ENCODE measurements at regions not wholly inside any gene's neighbourhood (a gene's known extent, or its start where the extent isn't known, plus 50 kb on each side); places are given as distances from the start of the nearest gene placed in this dataset.

DNA sequence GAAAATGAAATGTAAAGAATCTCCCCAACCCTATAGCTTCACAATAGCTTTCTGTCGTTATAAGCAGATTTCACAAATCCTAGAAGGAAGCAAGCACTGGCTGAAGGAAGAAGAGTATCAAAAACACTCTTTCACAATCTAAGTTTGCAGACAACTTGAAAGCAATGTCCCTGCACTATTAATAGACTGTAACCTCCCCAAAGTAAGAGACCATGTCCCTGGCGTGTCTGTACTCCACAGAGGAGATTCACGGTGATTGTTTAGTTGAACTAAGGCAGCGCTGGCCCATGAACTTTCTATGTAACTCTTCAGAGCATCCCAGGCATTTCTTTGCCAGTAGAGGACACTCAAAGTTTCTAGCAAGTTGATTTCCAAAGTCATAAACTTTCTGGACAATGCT is 128.0 kb upstream of the HNRNPA3 start:
- no peaks in the 10 kb centered on the region for H3K36me3 ChIP-seq (ENCODE audit: low read depth, missing control alignments)
- H3K4me3 ChIP-seq: no peak overlapping the region
- no peak for DNase-seq
- no peaks in the 10 kb centered on the region for H3K9me3 ChIP-seq
- intact Hi-C loops (cut with DNase I; ENCODE audit: low total_unique reads): no loop called here
- no peak overlapping the region for H3K27ac ChIP-seq
- H3K27me3 ChIP-seq: no peaks in the 10 kb centered on the region
- 57 to 59% methylated on average over 4 of the region's 4 CpGs for WGBS, 2 donors
- no peaks in the 10 kb centered on the region for H3K4me1 ChIP-seq
- no peak for TF ChIP-seq POLR2A (IDR thresholded peaks at IDR 0.05)
- TF ChIP-seq, protein P1, sequence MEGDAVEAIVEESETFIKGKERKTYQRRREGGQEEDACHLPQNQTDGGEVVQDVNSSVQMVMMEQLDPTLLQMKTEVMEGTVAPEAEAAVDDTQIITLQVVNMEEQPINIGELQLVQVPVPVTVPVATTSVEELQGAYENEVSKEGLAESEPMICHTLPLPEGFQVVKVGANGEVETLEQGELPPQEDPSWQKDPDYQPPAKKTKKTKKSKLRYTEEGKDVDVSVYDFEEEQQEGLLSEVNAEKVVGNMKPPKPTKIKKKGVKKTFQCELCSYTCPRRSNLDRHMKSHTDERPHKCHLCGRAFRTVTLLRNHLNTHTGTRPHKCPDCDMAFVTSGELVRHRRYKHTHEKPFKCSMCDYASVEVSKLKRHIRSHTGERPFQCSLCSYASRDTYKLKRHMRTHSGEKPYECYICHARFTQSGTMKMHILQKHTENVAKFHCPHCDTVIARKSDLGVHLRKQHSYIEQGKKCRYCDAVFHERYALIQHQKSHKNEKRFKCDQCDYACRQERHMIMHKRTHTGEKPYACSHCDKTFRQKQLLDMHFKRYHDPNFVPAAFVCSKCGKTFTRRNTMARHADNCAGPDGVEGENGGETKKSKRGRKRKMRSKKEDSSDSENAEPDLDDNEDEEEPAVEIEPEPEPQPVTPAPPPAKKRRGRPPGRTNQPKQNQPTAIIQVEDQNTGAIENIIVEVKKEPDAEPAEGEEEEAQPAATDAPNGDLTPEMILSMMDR (IDR thresholded peaks at IDR 0.05): no peak

DNA sequence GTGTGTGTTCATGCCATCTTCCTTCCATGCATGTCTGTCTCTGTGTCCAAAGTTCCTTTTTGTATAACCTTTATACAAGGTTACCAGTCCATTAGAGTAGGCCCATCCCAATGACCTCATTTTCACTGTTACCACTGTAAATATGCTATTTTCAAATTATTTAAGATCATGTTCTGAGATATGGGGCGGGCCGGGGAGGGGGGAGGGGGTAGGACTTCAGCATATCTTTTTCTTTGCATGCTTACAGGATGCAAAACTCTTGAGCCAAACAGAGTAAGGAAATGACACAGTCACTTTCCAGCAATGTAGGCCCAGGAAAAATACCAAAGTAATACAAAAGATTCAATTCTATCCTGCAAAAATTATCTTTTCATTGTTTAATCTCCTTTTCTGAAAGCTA is 124.1 kb upstream of the HNRNPA3 start:
- no peaks in the 10 kb centered on the region for H3K9me3 ChIP-seq
- 75 to 90% methylated on average over 2 of the region's 2 CpGs for WGBS, 2 donors
- no peaks in the 10 kb centered on the region for H3K4me1 ChIP-seq
- intact Hi-C loops (cut with DNase I; ENCODE audit: low total_unique reads): no loop called here
- H3K27me3 ChIP-seq: no peaks in the 10 kb centered on the region
- TF ChIP-seq, protein P1 (IDR thresholded peaks at IDR 0.05): no peak
- no peak for TF ChIP-seq POLR2A (IDR thresholded peaks at IDR 0.05)
- DNase-seq: no peak
- H3K36me3 ChIP-seq (ENCODE audit: low read depth, missing control alignments): no peaks in the 10 kb centered on the region
- H3K27ac ChIP-seq: no peak overlapping the region
- no peak overlapping the region for H3K4me3 ChIP-seq

DNA sequence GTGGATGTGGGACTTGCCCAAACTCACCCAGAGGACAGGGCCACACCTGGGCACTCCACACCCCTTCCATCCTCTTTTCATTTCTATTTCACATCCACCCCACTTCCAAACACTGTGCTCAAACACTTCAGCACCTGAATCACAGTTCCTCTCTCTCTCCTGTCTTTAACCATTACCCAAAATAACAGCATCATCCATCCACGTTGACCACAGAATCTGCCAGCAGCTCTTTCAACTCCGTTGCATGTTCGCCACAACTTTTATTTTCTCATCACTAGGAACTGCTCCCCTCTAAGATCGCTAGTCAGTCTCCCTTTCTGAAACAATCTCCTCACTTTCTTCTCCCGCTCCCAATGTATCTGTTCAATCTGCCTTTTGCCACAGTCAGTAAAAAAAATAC is 121.6 kb upstream of the HNRNPA3 start:
- no peaks in the 10 kb centered on the region for H3K4me1 ChIP-seq
- TF ChIP-seq, protein P1 (IDR thresholded peaks at IDR 0.05): no peak
- no peak for TF ChIP-seq POLR2A (IDR thresholded peaks at IDR 0.05)
- no peak for DNase-seq
- no peak overlapping the region for H3K4me3 ChIP-seq
- intact Hi-C loops (cut with DNase I; ENCODE audit: low total_unique reads): no loop called here
- WGBS, 2 donors: 85 to 93% methylated on average over 5 of the region's 5 CpGs
- H3K27ac ChIP-seq: no peak overlapping the region
- no peaks in the 10 kb centered on the region for H3K9me3 ChIP-seq
- no peaks in the 10 kb centered on the region for H3K36me3 ChIP-seq (ENCODE audit: low read depth, missing control alignments)
- no peaks in the 10 kb centered on the region for H3K27me3 ChIP-seq

DNA sequence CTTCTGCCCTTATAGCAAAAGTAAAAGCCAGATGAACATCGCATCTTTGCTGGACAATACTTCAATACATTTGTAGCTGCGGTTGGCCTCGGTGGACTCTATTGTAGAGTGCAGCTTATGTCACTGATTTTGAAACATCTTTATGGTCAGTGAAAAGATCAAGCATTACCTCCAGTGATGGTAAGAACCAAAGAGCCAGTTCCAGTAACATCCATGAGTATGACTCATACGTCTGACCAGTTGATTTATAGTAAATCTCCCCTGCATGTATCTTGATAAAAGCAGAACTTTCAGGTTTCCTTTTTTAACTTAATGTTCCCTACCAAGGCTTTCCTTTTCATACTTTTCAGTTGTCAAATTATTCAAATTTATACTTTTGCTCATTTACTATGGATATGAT is 119.2 kb upstream of the HNRNPA3 start:
- H3K27me3 ChIP-seq: no peaks in the 10 kb centered on the region
- intact Hi-C loops (cut with DNase I; ENCODE audit: low total_unique reads): no loop called here
- H3K4me3 ChIP-seq: no peak overlapping the region
- H3K4me1 ChIP-seq: no peaks in the 10 kb centered on the region
- H3K36me3 ChIP-seq (ENCODE audit: low read depth, missing control alignments): no peaks in the 10 kb centered on the region
- 96% methylated on average over 4 of the region's 4 CpGs for WGBS, 2 donors
- TF ChIP-seq, protein P1 (IDR thresholded peaks at IDR 0.05): no peak
- TF ChIP-seq POLR2A (IDR thresholded peaks at IDR 0.05): no peak
- no peak overlapping the region for H3K27ac ChIP-seq
- H3K9me3 ChIP-seq: no peaks in the 10 kb centered on the region
- no peak for DNase-seq

DNA sequence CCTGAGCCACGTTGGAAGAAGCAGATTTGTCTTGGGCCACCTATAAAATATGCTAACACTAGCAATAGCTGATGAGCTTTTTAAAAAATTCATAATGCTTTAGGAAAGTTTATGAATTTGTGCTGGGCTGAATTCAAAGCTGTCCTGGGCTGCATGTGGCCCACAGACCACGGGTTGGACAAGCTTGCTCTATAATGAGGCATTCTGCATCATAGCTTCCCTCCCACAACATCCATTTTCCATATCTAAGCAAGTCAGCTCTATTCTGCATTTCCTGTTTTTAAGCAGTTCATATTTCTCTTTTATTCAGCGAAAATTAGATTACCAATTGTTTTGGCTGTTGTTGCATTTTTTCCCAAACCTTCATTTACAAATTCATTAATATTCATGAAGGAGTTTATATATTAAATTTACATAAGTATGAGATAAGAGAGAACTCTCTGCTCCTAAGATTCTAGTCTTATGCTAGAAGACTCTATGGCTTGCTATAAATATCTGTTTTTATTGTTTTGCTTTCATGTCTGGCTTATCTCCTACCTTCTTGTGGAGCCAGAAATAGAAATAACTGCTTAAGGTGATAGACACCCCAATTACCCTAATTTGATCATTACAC is 114.5 kb upstream of the HNRNPA3 start:
- Histone ChIP-seq H3K4me1 (no peaks in the 10 kb centered on the region), H3K4me3 (no peak overlapping the region), H3K27me3 (no peaks in the 10 kb centered on the region), H3K27ac (no peak overlapping the region), H3K9me3 (no peaks in the 10 kb centered on the region), H3K36me3 (ENCODE audit: low read depth, missing control alignments) (no peaks in the 10 kb centered on the region)
- intact Hi-C loops (cut with DNase I; ENCODE audit: low total_unique reads): no loop called here
- no peak for DNase-seq
- WGBS, 2 donors: 59 to 62% methylated on average over 3 of the region's 3 CpGs
- TF ChIP-seq, protein P1 (IDR thresholded peaks at IDR 0.05): no peak
- TF ChIP-seq POLR2A (IDR thresholded peaks at IDR 0.05): no peak
